ENCODE measurements at regions not wholly inside any gene's neighbourhood (a gene's known extent, or its start where the extent isn't known, plus 50 kb on each side); places are given as distances from the start of the nearest gene placed in this dataset.

DNA sequence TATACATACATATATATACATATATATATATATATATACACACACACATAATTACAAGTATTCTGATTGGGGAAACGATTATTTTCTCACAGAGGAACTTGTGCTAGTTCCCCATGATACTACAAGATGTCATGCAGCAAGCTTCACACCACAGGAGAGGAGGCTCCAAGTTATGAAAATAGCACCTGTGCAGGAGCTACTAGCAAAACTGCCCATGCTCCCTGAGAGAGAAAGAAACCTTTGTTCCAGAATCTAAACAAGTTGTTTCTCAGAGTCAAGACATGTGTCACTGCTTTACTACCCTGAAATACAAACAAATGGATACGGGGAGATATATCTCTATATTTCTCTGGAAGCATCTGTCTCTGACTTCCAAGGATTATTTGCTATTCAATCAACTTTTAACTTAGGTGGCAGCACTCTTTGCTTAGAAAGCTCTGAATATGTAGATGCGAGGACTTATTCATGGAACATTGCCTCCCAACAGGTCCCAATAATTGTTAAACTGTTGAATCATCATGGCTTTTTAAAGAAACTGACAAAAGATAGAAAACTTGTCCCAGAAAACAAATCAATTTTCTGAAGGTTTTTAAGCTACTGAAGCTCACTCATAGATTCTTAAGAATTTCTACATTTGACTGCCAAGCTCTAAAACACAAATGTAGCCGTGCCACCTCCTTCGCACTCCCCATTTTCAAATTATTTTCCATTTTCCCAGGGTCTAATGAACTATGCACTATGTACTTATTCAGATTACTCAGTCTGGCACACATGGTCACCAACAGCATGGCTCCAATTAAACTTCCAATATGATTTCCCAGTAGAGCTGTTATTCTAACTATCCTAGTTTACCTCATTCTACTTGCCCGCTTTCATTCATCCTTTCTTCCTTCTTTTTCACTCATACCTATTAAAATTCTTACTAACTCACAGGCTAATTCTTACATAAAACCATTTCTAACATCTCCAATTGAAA lies 929.1 kb downstream of the LTN1 start:
- no peak for TF ChIP-seq EZH2phosphoT487 (IDR thresholded peaks at IDR 0.05; ENCODE audit: unreplicated experiment)
- TF ChIP-seq, protein P1, sequence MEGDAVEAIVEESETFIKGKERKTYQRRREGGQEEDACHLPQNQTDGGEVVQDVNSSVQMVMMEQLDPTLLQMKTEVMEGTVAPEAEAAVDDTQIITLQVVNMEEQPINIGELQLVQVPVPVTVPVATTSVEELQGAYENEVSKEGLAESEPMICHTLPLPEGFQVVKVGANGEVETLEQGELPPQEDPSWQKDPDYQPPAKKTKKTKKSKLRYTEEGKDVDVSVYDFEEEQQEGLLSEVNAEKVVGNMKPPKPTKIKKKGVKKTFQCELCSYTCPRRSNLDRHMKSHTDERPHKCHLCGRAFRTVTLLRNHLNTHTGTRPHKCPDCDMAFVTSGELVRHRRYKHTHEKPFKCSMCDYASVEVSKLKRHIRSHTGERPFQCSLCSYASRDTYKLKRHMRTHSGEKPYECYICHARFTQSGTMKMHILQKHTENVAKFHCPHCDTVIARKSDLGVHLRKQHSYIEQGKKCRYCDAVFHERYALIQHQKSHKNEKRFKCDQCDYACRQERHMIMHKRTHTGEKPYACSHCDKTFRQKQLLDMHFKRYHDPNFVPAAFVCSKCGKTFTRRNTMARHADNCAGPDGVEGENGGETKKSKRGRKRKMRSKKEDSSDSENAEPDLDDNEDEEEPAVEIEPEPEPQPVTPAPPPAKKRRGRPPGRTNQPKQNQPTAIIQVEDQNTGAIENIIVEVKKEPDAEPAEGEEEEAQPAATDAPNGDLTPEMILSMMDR (conservative IDR thresholded peaks at IDR 0.05; ENCODE audit: low read depth in 2 of 2): no peak
- TF ChIP-seq POLR2AphosphoS5 (IDR thresholded peaks at IDR 0.05; ENCODE audit: low read depth): no peak
- TF ChIP-seq, protein P2, sequence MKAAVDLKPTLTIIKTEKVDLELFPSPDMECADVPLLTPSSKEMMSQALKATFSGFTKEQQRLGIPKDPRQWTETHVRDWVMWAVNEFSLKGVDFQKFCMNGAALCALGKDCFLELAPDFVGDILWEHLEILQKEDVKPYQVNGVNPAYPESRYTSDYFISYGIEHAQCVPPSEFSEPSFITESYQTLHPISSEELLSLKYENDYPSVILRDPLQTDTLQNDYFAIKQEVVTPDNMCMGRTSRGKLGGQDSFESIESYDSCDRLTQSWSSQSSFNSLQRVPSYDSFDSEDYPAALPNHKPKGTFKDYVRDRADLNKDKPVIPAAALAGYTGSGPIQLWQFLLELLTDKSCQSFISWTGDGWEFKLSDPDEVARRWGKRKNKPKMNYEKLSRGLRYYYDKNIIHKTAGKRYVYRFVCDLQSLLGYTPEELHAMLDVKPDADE (IDR thresholded peaks at IDR 0.05): no peak
- TF ChIP-seq EZH2 (IDR thresholded peaks at IDR 0.05; ENCODE audit: low read depth, unreplicated experiment): no peak
- TF ChIP-seq CREB1 (CRISPR knock-in tag; IDR thresholded peaks at IDR 0.05; ENCODE audit: low read depth): no peak
- TF ChIP-seq NANOG (IDR thresholded peaks at IDR 0.05; ENCODE audit: borderline replicate concordance): no peak
- TF ChIP-seq, protein P3, sequence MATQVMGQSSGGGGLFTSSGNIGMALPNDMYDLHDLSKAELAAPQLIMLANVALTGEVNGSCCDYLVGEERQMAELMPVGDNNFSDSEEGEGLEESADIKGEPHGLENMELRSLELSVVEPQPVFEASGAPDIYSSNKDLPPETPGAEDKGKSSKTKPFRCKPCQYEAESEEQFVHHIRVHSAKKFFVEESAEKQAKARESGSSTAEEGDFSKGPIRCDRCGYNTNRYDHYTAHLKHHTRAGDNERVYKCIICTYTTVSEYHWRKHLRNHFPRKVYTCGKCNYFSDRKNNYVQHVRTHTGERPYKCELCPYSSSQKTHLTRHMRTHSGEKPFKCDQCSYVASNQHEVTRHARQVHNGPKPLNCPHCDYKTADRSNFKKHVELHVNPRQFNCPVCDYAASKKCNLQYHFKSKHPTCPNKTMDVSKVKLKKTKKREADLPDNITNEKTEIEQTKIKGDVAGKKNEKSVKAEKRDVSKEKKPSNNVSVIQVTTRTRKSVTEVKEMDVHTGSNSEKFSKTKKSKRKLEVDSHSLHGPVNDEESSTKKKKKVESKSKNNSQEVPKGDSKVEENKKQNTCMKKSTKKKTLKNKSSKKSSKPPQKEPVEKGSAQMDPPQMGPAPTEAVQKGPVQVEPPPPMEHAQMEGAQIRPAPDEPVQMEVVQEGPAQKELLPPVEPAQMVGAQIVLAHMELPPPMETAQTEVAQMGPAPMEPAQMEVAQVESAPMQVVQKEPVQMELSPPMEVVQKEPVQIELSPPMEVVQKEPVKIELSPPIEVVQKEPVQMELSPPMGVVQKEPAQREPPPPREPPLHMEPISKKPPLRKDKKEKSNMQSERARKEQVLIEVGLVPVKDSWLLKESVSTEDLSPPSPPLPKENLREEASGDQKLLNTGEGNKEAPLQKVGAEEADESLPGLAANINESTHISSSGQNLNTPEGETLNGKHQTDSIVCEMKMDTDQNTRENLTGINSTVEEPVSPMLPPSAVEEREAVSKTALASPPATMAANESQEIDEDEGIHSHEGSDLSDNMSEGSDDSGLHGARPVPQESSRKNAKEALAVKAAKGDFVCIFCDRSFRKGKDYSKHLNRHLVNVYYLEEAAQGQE (IDR thresholded peaks at IDR 0.05; ENCODE audit: unreplicated experiment): no peak
- no peak for TF ChIP-seq STAT1 (IDR thresholded peaks at IDR 0.05; ENCODE audit: unreplicated experiment)
- no peak for TF ChIP-seq JUNB (IDR thresholded peaks at IDR 0.05; ENCODE audit: unreplicated experiment)
- TF ChIP-seq ZNF331 (CRISPR knock-in tag; IDR thresholded peaks at IDR 0.05; ENCODE audit: low read depth): no peak
- TF ChIP-seq ZNF114 (CRISPR knock-in tag; IDR thresholded peaks at IDR 0.05): no peak
- TF ChIP-seq, protein P4, sequence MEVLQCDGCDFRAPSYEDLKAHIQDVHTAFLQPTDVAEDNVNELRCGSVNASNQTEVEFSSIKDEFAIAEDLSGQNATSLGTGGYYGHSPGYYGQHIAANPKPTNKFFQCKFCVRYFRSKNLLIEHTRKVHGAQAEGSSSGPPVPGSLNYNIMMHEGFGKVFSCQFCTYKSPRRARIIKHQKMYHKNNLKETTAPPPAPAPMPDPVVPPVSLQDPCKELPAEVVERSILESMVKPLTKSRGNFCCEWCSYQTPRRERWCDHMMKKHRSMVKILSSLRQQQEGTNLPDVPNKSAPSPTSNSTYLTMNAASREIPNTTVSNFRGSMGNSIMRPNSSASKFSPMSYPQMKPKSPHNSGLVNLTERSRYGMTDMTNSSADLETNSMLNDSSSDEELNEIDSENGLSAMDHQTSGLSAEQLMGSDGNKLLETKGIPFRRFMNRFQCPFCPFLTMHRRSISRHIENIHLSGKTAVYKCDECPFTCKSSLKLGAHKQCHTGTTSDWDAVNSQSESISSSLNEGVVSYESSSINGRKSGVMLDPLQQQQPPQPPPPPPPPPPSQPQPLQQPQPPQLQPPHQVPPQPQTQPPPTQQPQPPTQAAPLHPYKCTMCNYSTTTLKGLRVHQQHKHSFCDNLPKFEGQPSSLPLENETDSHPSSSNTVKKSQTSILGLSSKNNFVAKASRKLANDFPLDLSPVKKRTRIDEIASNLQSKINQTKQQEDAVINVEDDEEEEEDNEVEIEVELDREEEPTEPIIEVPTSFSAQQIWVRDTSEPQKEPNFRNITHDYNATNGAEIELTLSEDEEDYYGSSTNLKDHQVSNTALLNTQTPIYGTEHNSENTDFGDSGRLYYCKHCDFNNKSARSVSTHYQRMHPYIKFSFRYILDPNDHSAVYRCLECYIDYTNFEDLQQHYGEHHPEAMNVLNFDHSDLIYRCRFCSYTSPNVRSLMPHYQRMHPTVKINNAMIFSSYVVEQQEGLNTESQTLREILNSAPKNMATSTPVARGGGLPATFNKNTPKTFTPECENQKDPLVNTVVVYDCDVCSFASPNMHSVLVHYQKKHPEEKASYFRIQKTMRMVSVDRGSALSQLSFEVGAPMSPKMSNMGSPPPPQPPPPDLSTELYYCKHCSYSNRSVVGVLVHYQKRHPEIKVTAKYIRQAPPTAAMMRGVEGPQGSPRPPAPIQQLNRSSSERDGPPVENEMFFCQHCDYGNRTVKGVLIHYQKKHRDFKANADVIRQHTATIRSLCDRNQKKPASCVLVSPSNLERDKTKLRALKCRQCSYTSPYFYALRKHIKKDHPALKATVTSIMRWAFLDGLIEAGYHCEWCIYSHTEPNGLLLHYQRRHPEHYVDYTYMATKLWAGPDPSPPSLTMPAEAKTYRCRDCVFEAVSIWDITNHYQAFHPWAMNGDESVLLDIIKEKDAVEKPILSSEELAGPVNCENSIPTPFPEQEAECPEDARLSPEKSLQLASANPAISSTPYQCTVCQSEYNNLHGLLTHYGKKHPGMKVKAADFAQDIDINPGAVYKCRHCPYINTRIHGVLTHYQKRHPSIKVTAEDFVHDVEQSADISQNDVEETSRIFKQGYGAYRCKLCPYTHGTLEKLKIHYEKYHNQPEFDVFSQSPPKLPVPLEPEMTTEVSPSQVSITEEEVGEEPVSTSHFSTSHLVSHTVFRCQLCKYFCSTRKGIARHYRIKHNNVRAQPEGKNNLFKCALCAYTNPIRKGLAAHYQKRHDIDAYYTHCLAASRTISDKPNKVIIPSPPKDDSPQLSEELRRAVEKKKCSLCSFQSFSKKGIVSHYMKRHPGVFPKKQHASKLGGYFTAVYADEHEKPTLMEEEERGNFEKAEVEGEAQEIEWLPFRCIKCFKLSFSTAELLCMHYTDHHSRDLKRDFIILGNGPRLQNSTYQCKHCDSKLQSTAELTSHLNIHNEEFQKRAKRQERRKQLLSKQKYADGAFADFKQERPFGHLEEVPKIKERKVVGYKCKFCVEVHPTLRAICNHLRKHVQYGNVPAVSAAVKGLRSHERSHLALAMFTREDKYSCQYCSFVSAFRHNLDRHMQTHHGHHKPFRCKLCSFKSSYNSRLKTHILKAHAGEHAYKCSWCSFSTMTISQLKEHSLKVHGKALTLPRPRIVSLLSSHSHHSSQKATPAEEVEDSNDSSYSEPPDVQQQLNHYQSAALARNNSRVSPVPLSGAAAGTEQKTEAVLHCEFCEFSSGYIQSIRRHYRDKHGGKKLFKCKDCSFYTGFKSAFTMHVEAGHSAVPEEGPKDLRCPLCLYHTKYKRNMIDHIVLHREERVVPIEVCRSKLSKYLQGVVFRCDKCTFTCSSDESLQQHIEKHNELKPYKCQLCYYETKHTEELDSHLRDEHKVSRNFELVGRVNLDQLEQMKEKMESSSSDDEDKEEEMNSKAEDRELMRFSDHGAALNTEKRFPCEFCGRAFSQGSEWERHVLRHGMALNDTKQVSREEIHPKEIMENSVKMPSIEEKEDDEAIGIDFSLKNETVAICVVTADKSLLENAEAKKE (CRISPR knock-in tag; IDR thresholded peaks at IDR 0.05): no peak

Data from GM23338 (cell line).